ENCODE measurements at regions not wholly inside any gene's neighbourhood (a gene's known extent, or its start where the extent isn't known, plus 50 kb on each side); places are given as distances from the start of the nearest gene placed in this dataset.

DNA sequence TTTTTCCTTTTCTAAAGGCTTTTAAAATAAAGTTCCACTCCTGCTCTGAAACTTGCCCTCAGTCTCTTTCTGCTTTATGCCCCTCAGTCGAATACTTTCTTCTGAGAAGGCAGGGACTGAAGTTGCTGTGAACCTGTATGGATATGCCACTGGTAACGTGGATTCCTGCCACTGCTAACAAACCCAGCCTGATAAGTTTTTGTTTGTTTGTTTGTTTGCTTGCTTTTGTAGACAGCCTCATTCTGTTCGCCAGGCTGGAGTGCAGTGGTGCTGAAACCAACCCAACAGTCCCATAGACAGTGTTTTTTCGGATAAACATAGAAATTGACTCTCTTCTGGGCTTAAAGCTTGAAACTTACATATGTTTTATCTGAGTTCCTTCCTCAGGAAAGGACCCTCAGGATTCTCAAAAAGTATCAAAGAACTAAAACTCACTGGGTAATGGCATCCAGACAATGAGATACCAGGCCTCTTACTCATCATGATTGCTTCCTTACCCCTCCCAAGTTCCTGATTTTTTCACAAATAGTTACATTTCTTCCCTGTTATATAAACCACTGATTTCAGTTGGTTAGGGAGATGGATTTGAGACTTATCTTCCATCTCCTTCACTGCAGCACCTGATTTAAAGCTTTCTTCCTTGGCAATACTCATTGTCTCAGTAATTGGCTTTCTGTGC, 273.6 kb downstream of the SDHAF3 start:
- TF ChIP-seq, protein P1, sequence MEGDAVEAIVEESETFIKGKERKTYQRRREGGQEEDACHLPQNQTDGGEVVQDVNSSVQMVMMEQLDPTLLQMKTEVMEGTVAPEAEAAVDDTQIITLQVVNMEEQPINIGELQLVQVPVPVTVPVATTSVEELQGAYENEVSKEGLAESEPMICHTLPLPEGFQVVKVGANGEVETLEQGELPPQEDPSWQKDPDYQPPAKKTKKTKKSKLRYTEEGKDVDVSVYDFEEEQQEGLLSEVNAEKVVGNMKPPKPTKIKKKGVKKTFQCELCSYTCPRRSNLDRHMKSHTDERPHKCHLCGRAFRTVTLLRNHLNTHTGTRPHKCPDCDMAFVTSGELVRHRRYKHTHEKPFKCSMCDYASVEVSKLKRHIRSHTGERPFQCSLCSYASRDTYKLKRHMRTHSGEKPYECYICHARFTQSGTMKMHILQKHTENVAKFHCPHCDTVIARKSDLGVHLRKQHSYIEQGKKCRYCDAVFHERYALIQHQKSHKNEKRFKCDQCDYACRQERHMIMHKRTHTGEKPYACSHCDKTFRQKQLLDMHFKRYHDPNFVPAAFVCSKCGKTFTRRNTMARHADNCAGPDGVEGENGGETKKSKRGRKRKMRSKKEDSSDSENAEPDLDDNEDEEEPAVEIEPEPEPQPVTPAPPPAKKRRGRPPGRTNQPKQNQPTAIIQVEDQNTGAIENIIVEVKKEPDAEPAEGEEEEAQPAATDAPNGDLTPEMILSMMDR (IDR thresholded peaks at IDR 0.05; ENCODE audit: insufficient read depth, low read depth, low read length): no peak
- no peak for TF ChIP-seq EZH2 (IDR thresholded peaks at IDR 0.05; ENCODE audit: insufficient read depth, low read length)

Measured in astrocyte (in vitro differentiated cells and primary cell).